AG09309 (cell line): ENCODE measurements at regions not wholly inside any gene's neighbourhood (a gene's known extent, or its start where the extent isn't known, plus 50 kb on each side); places are given as distances from the start of the nearest gene placed in this dataset.

Experiments
- DNase-seq: peaks from one replicate; pipeline ENCODE4 v3.0.0-alpha.2; 2010; ENCODE audit warnings: low read depth
- H3K4me3 ChIP-seq: 2 replicates; pipeline ENCODE4 v1.5.1; 2011; ENCODE audit warnings: mild to moderate bottlenecking, low read depth, low read length, moderate library complexity; ENCODE audit not compliant: control insufficient read depth
- TF ChIP-seq, protein P1 (sequence below): IDR thresholded peaks from 2 replicates; pipeline ENCODE4 v1.5.1; 2011; ENCODE audit warnings: mild to moderate bottlenecking, low read depth, low read length, inconsistent platforms; ENCODE audit not compliant: insufficient read depth, control insufficient read depth; ENCODE audit errors: missing control alignments

- DNase-seq = no peak
- TF ChIP-seq, protein P1, sequence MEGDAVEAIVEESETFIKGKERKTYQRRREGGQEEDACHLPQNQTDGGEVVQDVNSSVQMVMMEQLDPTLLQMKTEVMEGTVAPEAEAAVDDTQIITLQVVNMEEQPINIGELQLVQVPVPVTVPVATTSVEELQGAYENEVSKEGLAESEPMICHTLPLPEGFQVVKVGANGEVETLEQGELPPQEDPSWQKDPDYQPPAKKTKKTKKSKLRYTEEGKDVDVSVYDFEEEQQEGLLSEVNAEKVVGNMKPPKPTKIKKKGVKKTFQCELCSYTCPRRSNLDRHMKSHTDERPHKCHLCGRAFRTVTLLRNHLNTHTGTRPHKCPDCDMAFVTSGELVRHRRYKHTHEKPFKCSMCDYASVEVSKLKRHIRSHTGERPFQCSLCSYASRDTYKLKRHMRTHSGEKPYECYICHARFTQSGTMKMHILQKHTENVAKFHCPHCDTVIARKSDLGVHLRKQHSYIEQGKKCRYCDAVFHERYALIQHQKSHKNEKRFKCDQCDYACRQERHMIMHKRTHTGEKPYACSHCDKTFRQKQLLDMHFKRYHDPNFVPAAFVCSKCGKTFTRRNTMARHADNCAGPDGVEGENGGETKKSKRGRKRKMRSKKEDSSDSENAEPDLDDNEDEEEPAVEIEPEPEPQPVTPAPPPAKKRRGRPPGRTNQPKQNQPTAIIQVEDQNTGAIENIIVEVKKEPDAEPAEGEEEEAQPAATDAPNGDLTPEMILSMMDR = no peak
- no peak overlapping the region for H3K4me3 ChIP-seq
These were observed 307.7 kb downstream of the TLE1 start for GRCh38 chr9:81381694-81382093.

DNA sequence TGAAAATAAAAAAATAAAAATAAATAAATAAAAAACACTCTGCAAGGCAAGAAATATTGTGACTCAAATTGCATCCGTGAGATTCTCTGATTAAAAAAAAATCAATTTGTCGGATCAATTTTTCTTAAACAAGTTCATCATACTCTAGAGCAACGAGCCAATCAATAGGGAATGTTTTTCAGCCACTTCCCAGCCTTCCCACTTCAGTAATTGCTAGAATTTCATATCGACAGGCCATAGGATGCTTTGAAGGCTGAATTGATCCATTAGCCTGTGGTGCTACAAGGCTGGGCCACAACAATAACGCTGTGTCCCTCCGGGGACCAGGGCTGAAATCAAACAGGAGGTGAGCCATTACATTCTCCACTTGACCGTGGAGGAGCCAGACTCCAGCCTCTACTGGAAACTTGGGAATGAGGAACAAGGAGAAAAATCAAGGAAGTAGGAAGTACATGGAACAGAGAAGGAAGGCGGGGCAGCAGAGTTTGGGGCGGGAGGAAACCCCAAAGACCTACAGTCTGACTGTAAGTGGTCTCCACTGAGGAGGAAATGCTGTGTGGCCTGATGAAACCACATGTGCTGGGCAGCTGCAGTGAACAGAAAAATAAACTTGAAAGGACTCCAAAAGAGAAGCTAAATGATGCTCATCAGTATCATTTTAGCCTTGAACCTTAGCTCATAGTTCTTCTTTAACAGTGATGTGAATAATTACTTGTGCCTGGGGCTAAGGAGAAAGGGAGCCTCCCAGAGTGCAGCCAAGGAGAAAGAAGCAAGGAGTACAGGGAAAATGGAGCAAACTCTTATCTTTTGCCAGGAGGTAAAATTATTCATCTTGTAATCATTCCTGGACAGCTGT, 308.6 kb downstream of the TLE1 start:
- TF ChIP-seq, protein P1 = no peak
- DNase-seq = no peak
- H3K4me3 ChIP-seq = no peak overlapping the region

GRCh38 chr9:81379655-81380054, 309.7 kb downstream of the TLE1 start:
- TF ChIP-seq, protein P1 = no peak
- no peak overlapping the region for H3K4me3 ChIP-seq
- DNase-seq = no peak

GRCh38 chr9:81377921-81378320, 311.4 kb downstream of the TLE1 start:
- no peak overlapping the region for H3K4me3 ChIP-seq
- no peak for DNase-seq
- TF ChIP-seq, protein P1 = no peak

DNA sequence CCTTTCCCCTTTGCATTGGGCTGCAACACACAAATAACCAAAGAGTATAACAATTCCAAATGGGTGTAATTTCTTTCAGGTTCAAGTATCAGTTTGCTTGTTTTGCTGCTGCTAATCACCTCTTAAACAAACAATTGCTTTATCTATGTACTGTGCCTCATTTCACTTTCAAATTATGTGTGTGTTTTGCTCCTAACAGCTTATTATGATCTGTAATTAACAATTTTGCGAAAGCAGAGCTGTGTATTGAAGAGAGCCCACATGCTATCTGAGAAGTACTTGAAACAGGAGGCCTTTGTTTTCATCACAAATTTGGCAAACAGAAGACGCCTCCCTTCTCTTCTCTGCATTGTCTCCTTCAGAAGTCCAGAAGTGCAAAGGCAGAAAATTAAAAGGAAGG, 312.0 kb downstream of the TLE1 start:
- TF ChIP-seq, protein P1 = no peak
- no peak overlapping the region for H3K4me3 ChIP-seq
- no peak for DNase-seq

DNA sequence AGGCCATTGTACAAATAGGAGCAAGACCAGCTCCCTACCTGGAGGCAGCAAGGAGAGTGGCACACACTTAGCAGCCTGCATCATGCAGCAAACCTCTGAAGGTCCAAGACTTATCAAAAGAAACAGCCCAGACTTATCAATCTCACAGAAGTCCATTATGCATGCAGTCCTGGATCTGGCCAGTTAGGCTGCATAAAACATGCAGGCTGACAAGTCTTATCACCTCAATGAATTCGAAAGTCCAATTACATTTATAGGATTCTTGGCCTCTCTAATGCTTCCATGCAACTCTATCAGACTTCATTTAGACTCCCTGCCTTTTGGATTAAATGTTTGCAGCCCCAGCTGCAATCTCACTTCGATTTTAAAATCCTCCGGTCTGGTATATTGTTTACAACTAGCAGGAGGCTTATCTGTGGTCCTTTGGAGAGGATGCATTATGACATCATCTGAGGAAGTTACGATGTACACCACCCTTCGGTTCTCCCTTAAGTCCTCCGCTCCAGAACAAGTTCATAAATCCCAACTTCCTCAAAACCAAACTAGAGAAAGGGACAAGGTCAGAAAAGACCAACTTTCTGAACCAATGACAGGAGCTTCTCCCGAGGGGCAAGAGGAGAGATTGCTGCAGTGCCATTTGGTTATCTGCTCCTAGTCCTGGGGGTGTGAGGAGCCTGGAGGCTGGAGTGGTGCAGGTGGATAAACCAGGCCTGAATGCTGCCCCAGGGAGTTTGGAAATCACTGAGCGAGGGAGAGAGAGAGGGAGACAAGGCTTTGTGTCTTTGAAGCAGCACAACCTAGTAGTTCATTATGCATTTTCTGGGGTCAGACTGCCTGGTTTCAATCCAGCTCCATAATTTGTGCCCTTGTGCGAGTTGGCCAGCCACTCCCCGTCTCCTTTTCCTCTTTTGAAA, 313.9 kb downstream of the TLE1 start:
- H3K4me3 ChIP-seq = no peak overlapping the region
- TF ChIP-seq, protein P1 = no peak
- DNase-seq = no peak
